Lower leg skin (tissue), 3 donors: ENCODE measurements at regions not wholly inside any gene's neighbourhood (a gene's known extent, or its start where the extent isn't known, plus 50 kb on each side); places are given as distances from the start of the nearest gene placed in this dataset.

Source experiments
- POLR2A ChIP-seq, 2 donors: fragments of 450-650 bp; IDR thresholded peaks; one replicate each; pipeline ENCODE4 v1.6.1; 2016 to 2017; ENCODE audit warnings: antibody characterized with exemption in 2 of 2, mild to moderate bottlenecking in 1 of 2, moderate library complexity in 1 of 2
- TF ChIP-seq, protein P1 (sequence below), 3 donors: fragments of 450-650 bp; IDR thresholded peaks; one replicate each; pipeline ENCODE4 v1.5.1; 2016; ENCODE audit warnings: antibody characterized with exemption in 3 of 3, mild to moderate bottlenecking in 3 of 3, moderate library complexity in 2 of 3

DNA sequence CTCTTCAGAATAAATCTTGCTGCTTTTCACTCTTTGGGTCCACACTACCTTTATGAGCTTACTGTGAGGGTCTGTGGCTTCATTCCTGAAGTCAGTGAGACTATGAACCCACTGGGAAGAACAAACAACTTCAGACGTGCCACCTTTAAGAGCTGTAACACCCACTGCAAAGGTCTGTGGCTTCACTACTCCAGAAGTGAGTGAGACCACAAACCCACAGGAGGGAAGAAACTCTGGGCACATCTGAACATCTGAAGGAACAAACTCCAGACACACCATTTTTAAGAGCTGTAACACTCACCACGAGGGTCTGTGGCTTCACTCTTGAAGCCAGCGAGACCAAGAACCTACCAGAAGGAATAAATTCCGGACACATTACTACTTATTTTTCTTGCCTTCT lies 964.1 kb upstream of the NXPH2 start:
- TF ChIP-seq, protein P1, sequence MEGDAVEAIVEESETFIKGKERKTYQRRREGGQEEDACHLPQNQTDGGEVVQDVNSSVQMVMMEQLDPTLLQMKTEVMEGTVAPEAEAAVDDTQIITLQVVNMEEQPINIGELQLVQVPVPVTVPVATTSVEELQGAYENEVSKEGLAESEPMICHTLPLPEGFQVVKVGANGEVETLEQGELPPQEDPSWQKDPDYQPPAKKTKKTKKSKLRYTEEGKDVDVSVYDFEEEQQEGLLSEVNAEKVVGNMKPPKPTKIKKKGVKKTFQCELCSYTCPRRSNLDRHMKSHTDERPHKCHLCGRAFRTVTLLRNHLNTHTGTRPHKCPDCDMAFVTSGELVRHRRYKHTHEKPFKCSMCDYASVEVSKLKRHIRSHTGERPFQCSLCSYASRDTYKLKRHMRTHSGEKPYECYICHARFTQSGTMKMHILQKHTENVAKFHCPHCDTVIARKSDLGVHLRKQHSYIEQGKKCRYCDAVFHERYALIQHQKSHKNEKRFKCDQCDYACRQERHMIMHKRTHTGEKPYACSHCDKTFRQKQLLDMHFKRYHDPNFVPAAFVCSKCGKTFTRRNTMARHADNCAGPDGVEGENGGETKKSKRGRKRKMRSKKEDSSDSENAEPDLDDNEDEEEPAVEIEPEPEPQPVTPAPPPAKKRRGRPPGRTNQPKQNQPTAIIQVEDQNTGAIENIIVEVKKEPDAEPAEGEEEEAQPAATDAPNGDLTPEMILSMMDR (IDR thresholded peaks at IDR 0.05), result no peak
- TF ChIP-seq POLR2A (IDR thresholded peaks at IDR 0.05), result no peak
